Parathyroid adenoma (tissue), 2 donors: ENCODE measurements at regions not wholly inside any gene's neighbourhood (a gene's known extent, or its start where the extent isn't known, plus 50 kb on each side); places are given as distances from the start of the nearest gene placed in this dataset.

Source experiments
- H2AFZ ChIP-seq: fragments of 300-600 bp; sonication (generic); one replicate; pipeline ENCODE4 v1.7.0; 2017; ENCODE audit warnings: antibody characterized with exemption, mild to moderate bottlenecking
- H3K27ac ChIP-seq: fragments of 300-600 bp; sonication (generic); one replicate; pipeline ENCODE4 v1.7.0; 2017
- H3K27me3 ChIP-seq: fragments of 300-600 bp; sonication (generic); one replicate; pipeline ENCODE4 v1.7.0; 2017; ENCODE audit warnings: low read length; ENCODE audit not compliant: control insufficient read depth, insufficient read depth
- H3K36me3 ChIP-seq: fragments of 300-600 bp; sonication (generic); one replicate; pipeline ENCODE4 v1.7.0; 2017; ENCODE audit warnings: low read length; ENCODE audit not compliant: control insufficient read depth, insufficient read depth
- H3K4me1 ChIP-seq: fragments of 300-600 bp; sonication (generic); one replicate; pipeline ENCODE4 v1.7.0; 2017; ENCODE audit warnings: control low read depth
- H3K4me2 ChIP-seq: fragments of 300-600 bp; sonication (generic); one replicate; pipeline ENCODE4 v1.7.0; 2017; ENCODE audit warnings: low read length
- H3K4me3 ChIP-seq: fragments of 300-600 bp; sonication (generic); one replicate; pipeline ENCODE4 v1.7.0; 2017; ENCODE audit warnings: low read depth, low read length
- H3K79me2 ChIP-seq: fragments of 300-600 bp; sonication (generic); one replicate; pipeline ENCODE4 v1.7.0; 2017; ENCODE audit warnings: control low read depth
- H3K9ac ChIP-seq: fragments of 300-600 bp; sonication (generic); one replicate; pipeline ENCODE4 v1.7.0; 2017; ENCODE audit warnings: mild to moderate bottlenecking
- H3K9me3 ChIP-seq: fragments of 300-600 bp; sonication (generic); one replicate; pipeline ENCODE4 v1.7.0; 2017; ENCODE audit warnings: low read length; ENCODE audit not compliant: control insufficient read depth
- CTCF ChIP-seq: fragments of 300-600 bp; sonication (generic); IDR thresholded peaks from one replicate; pipeline ENCODE4 v1.7.0; 2017; ENCODE audit warnings: antibody characterized with exemption, mild to moderate bottlenecking
- donor health status: primary hyperparathyroidism.

- Histone ChIP-seq H3K27me3 (no peaks in the 10 kb centered on the region), H3K27ac (no peak overlapping the region), H3K9ac (no peak overlapping the region), H3K4me3 (no peak overlapping the region), H3K4me2 (no peak overlapping the region), H3K4me1 (no peaks in the 10 kb centered on the region), H3K9me3 (no peaks in the 10 kb centered on the region), H3K79me2 (no peaks in the 10 kb centered on the region), H3K36me3 (no peaks in the 10 kb centered on the region), H2AFZ (no peak overlapping the region)
- no peak for TF ChIP-seq CTCF
Observed at GRCh38 chr4:65193985-65194384, 476.3 kb downstream of the EPHA5 start.

- TF ChIP-seq CTCF = no peak
- no peaks in the 10 kb centered on the region for H3K36me3 ChIP-seq
- H3K4me2 ChIP-seq = no peak overlapping the region
- H3K27ac ChIP-seq = no peak overlapping the region
- H3K4me1 ChIP-seq = no peaks in the 10 kb centered on the region
- H3K4me3 ChIP-seq = no peak overlapping the region
- no peaks in the 10 kb centered on the region for H3K79me2 ChIP-seq
- no peak overlapping the region for H2AFZ ChIP-seq
- no peaks in the 10 kb centered on the region for H3K27me3 ChIP-seq
- no peaks in the 10 kb centered on the region for H3K9me3 ChIP-seq
- no peak overlapping the region for H3K9ac ChIP-seq
Observed at GRCh38 chr4:65190780-65191179, 479.5 kb downstream of the EPHA5 start.

GRCh38 chr4:65175585-65175984 is 494.7 kb downstream of the EPHA5 start:
- Histone ChIP-seq H3K36me3 (no peaks in the 10 kb centered on the region), H3K9me3 (no peaks in the 10 kb centered on the region), H3K27ac (no peak overlapping the region), H3K27me3 (no peaks in the 10 kb centered on the region), H3K4me2 (no peak overlapping the region), H3K79me2 (no peaks in the 10 kb centered on the region), H2AFZ (no peak overlapping the region), H3K4me1 (no peaks in the 10 kb centered on the region), H3K9ac (no peak overlapping the region), H3K4me3 (no peak overlapping the region)
- no peak for TF ChIP-seq CTCF

GRCh38 chr4:65170768-65171514 is 499.3 kb downstream of the EPHA5 start:
- Histone ChIP-seq H3K4me2 (no peak overlapping the region), H2AFZ (no peak overlapping the region), H3K4me3 (no peak overlapping the region), H3K36me3 (no peaks in the 10 kb centered on the region), H3K4me1 (no peaks in the 10 kb centered on the region), H3K9ac (no peak overlapping the region), H3K27ac (no peak overlapping the region), H3K79me2 (no peaks in the 10 kb centered on the region), H3K9me3 (no peaks in the 10 kb centered on the region), H3K27me3 (no peaks in the 10 kb centered on the region)
- TF ChIP-seq CTCF = no peak

- H2AFZ ChIP-seq = no peak overlapping the region
- H3K4me2 ChIP-seq = no peak overlapping the region
- no peak overlapping the region for H3K4me3 ChIP-seq
- no peak for TF ChIP-seq CTCF
- H3K9me3 ChIP-seq = no peaks in the 10 kb centered on the region
- H3K9ac ChIP-seq = no peak overlapping the region
- H3K27me3 ChIP-seq = no peaks in the 10 kb centered on the region
- H3K79me2 ChIP-seq = no peaks in the 10 kb centered on the region
- no peak overlapping the region for H3K27ac ChIP-seq
- H3K36me3 ChIP-seq = no peaks in the 10 kb centered on the region
- H3K4me1 ChIP-seq = no peaks in the 10 kb centered on the region
Observed at GRCh38 chr4:65167719-65168118, 502.6 kb downstream of the EPHA5 start.
